A172 (cell line): ENCODE measurements at regions not wholly inside any gene's neighbourhood (a gene's known extent, or its start where the extent isn't known, plus 50 kb on each side); places are given as distances from the start of the nearest gene placed in this dataset.
"Not testable (repeated sequence)": the region's sequence is repeated elsewhere in the genome, so short reads cannot be mapped to it uniquely, and the experiment has no call there.

ENCODE experiments used
- DNase-seq: peaks from one replicate; pipeline ENCODE4 v3.0.0-alpha.2; 2015; ENCODE audit warnings: low spot score

- no peak for DNase-seq
Observed at GRCh38 chr13:52931131-52931530, 82.7 kb upstream of the PCDH8 start.

GRCh38 chr13:52929846-52930245 is 81.4 kb upstream of the PCDH8 start:
- no peak for DNase-seq

GRCh38 chr13:52926971-52927370 is 78.5 kb upstream of the PCDH8 start:
- peak; percentile 8 for DNase-seq

GRCh38 chr13:52925775-52926285 is 77.4 kb upstream of the PCDH8 start:
- no peak for DNase-seq

GRCh38 chr13:52925251-52925650 is 76.8 kb upstream of the PCDH8 start:
- DNase-seq: no peak

GRCh38 chr13:52924289-52925148 is 76.1 kb upstream of the PCDH8 start:
- DNase-seq: no peak

- DNase-seq: no peak
Observed at GRCh38 chr13:52922961-52923360, 74.5 kb upstream of the PCDH8 start.

GRCh38 chr13:52921194-52921593 is 72.8 kb upstream of the PCDH8 start:
- no peak for DNase-seq

GRCh38 chr13:52916486-52916990 is 68.1 kb upstream of the PCDH8 start:
- DNase-seq: no peak

GRCh38 chr13:52911340-52911739 is 62.9 kb upstream of the PCDH8 start:
- no peak for DNase-seq

- DNase-seq: not testable (repeated sequence)
Observed at GRCh38 chr13:52910318-52910717, 61.9 kb upstream of the PCDH8 start.

GRCh38 chr13:52906122-52906903 is 57.9 kb upstream of the PCDH8 start:
- DNase-seq: no peak

GRCh38 chr13:52905701-52906100 is 57.3 kb upstream of the PCDH8 start:
- no peak for DNase-seq

- no peak for DNase-seq
Observed at GRCh38 chr13:52903320-52903719, 54.9 kb upstream of the PCDH8 start.

- no peak for DNase-seq
Observed at GRCh38 chr13:52899206-52899605, 50.8 kb upstream of the PCDH8 start.
